Endothelial cell of hepatic sinusoid (primary cell): ENCODE measurements at regions not wholly inside any gene's neighbourhood (a gene's known extent, or its start where the extent isn't known, plus 50 kb on each side); places are given as distances from the start of the nearest gene placed in this dataset.

Source experiments
- in situ Hi-C: cut with HindIII; loops from 2 replicates; pipeline ENCODE4 v1.10.0; 2017; ENCODE audit warnings: low sequenced_read_pairs

DNA sequence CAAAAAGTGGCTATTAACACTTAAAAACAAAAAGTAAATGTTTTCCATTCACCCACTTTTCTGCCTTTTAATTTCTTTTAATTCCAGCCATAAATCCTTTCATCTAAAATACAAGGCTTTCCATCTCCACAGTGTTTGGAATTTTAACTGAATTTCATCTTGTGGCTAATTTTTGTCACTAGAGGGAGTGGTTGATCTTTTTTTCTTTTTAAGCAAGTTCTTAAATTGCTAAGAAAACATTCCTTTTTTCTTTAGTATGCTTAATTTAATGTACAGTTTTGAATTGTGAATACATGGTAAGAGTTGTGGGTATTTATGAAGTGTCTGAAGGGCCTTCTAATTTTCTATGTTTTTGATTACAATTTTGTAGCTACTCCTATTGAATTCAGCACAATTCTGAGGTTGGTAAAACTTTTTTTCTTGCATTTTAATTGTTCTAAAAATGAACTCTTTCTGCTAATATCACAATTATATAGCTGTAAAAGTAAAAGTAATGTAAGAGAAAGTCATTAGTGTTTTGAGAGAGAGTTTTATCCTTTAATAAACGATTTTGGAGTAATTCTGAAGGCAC lies 54.9 kb upstream of the ANK3 start:
- in situ Hi-C loops = loop anchor here (25.0 kb wide), 2 partner anchors 232 to 332 kb away; no protein-coding TSS in a partner anchor

DNA sequence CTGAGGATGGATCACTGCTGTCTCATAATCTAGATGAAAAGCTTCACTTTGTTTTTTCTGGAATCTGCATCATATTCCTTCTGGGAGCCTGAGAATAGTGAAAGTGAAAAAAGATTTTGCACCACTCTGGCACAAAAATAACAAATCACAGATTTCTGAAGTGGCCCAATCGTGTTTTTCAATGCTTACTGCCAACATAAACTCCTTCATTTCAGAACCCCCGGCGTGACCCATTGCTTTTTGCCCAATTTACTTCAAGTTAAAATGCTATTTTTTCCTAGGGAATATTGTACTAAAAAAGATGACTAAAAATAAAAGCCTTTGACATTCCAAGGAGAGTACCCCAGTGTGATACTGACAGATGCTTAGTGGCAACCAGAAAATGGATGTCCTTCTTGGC lies 53.7 kb upstream of the ANK3 start:
- in situ Hi-C loops = loop anchor here (25.0 kb wide), 2 partner anchors 231 to 331 kb away; no protein-coding TSS in a partner anchor

DNA sequence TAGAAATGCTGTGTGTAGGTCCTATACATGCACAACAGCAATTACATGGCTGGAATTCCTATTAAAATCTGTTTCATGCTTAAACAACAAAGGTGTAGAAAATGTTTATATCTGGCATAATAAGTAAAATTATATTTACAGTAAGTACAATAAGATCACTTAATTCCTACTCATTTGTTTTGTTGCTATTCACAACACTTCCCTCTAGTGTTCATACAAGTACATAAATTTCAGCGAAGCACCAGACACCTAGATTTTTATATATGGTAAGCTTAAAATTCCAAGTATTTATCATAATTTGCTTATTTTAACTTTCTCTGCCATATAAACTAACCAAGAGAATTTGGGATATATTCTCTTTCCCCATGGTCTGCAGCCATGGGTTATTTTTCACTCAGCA lies 51.8 kb upstream of the ANK3 start:
- in situ Hi-C loops = loop anchor here (25.0 kb wide), 2 partner anchors 229 to 329 kb away; no protein-coding TSS in a partner anchor

DNA sequence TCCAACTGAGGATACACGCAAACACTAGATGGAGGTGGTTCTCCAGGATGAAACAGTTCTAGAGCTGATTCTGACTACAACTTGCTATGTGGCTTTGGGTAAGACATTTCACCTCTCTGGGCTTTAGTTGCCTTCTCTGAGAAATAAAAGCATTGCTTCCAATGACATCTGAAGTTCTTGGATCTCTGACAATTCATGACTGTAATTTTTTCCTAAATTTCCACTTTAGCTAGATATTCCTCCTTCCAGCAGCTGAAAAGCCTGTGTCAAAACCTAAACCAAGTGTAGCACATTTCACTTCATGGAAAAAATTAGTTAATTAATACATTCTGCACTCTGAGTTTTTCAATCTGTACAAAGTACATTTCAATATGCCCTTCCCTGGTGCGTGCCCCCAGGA lies 50.0 kb upstream of the ANK3 start:
- in situ Hi-C loops = loop anchor here (5.0 to 25.0 kb wide), 3 partner anchors 58 to 327 kb away; no protein-coding TSS in a partner anchor
